A673 (cell line): ENCODE measurements at regions not wholly inside any gene's neighbourhood (a gene's known extent, or its start where the extent isn't known, plus 50 kb on each side); places are given as distances from the start of the nearest gene placed in this dataset.

ENCODE experiments used
- CTCF ChIP-seq: fragments of 300-800, 200-600 bp; sonication (generic); conservative IDR thresholded peaks from 2 replicates; pipeline ENCODE4 v1.5.1; 2017; ENCODE audit warnings: low read depth, mild to moderate bottlenecking, antibody characterized with exemption, low read length, moderate library complexity, mixed read lengths
- EZH2 ChIP-seq: fragments of 200-600 bp; sonication (generic); IDR thresholded peaks from 2 replicates; pipeline ENCODE4 v1.6.1; 2017; ENCODE audit warnings: borderline replicate concordance, low read depth, mild to moderate bottlenecking, mixed read lengths, antibody characterized with exemption, low read length; ENCODE audit not compliant: poor library complexity, severe bottlenecking

- TF ChIP-seq CTCF (no peak), EZH2 (no peak)
These were observed 177.0 kb downstream of the SNX10 start for GRCh38 chr7:26468625-26469024.
